ENCODE measurements at regions not wholly inside any gene's neighbourhood (a gene's known extent, or its start where the extent isn't known, plus 50 kb on each side); places are given as distances from the start of the nearest gene placed in this dataset.

- ATAC-seq: no peak
- Histone ChIP-seq H3K27ac (no peak overlapping the region), H3K9me3 (no peaks in the 10 kb centered on the region), H3K4me1 (no peaks in the 10 kb centered on the region), H3K4me2 (no peak overlapping the region), H3K4me3 (no peak overlapping the region)
- ChIA-PET CTCF (no interaction called here), POLR2A (no interaction called here)
- no peak for FAIRE-seq
- TF ChIP-seq, protein P1, sequence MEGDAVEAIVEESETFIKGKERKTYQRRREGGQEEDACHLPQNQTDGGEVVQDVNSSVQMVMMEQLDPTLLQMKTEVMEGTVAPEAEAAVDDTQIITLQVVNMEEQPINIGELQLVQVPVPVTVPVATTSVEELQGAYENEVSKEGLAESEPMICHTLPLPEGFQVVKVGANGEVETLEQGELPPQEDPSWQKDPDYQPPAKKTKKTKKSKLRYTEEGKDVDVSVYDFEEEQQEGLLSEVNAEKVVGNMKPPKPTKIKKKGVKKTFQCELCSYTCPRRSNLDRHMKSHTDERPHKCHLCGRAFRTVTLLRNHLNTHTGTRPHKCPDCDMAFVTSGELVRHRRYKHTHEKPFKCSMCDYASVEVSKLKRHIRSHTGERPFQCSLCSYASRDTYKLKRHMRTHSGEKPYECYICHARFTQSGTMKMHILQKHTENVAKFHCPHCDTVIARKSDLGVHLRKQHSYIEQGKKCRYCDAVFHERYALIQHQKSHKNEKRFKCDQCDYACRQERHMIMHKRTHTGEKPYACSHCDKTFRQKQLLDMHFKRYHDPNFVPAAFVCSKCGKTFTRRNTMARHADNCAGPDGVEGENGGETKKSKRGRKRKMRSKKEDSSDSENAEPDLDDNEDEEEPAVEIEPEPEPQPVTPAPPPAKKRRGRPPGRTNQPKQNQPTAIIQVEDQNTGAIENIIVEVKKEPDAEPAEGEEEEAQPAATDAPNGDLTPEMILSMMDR (IDR thresholded peaks at IDR 0.05): no peak
- TF ChIP-seq ESRRA (IDR thresholded peaks at IDR 0.05; ENCODE audit: borderline replicate concordance, low read length) (no peak), CHD2 (IDR thresholded peaks at IDR 0.05; ENCODE audit: low read length, partially characterized antibody) (no peak), HEYL (CRISPR knock-in tag; IDR thresholded peaks at IDR 0.05) (no peak), FOXS1 (CRISPR knock-in tag; IDR thresholded peaks at IDR 0.05) (no peak), POLR2AphosphoS2 (conservative IDR thresholded peaks at IDR 0.05; ENCODE audit: low read length) (no peak), HOXB13 (CRISPR knock-in tag; IDR thresholded peaks at IDR 0.05; ENCODE audit: low read depth) (no peak), FOSL2 (IDR thresholded peaks at IDR 0.05) (no peak), FOSL2 (CRISPR knock-in tag; IDR thresholded peaks at IDR 0.05) (no peak)
- TF ChIP-seq, protein P2, sequence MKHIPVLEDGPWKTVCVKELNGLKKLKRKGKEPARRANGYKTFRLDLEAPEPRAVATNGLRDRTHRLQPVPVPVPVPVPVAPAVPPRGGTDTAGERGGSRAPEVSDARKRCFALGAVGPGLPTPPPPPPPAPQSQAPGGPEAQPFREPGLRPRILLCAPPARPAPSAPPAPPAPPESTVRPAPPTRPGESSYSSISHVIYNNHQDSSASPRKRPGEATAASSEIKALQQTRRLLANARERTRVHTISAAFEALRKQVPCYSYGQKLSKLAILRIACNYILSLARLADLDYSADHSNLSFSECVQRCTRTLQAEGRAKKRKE (CRISPR knock-in tag; IDR thresholded peaks at IDR 0.05; ENCODE audit: low read depth): no peak
- DNase-seq (ENCODE audit: low read depth in 1 of 2, low spot score in 1 of 2): no peak
Observed at GRCh38 chr4:33200377-33200776, 2480.2 kb downstream of the PCDH7 start.

GRCh38 chr4:33218238-33218637 is 2498.1 kb downstream of the PCDH7 start:
- ChIA-PET POLR2A (no interaction called here), CTCF (no interaction called here)
- Histone ChIP-seq H3K27ac (no peak overlapping the region), H3K4me2 (no peak overlapping the region), H3K4me1 (no peaks in the 10 kb centered on the region), H3K4me3 (no peak overlapping the region), H3K9me3 (no peaks in the 10 kb centered on the region)
- no peak for TF ChIP-seq HOXB13 (CRISPR knock-in tag; IDR thresholded peaks at IDR 0.05; ENCODE audit: low read depth)
- TF ChIP-seq HDAC2 (IDR thresholded peaks at IDR 0.05): no peak
- no peak for TF ChIP-seq ZC3H11A (IDR thresholded peaks at IDR 0.05)
- no peak for TF ChIP-seq RAD21 (conservative IDR thresholded peaks at IDR 0.05 in 1 of 2, IDR thresholded peaks at IDR 0.05 in 1 of 2)
- TF ChIP-seq MYC (IDR thresholded peaks at IDR 0.05; ENCODE audit: borderline replicate concordance, low read length): no peak
- no peak for TF ChIP-seq E2F6 (IDR thresholded peaks at IDR 0.05; ENCODE audit: borderline replicate concordance, low read depth)
- TF ChIP-seq EHMT2 (IDR thresholded peaks at IDR 0.05; ENCODE audit: low read depth): no peak
- no peak for TF ChIP-seq BHLHE40 (IDR thresholded peaks at IDR 0.05; ENCODE audit: low read depth, low read length)
- 9% methylated on average over 5 of the region's 5 CpGs for WGBS (ENCODE audit: missing lambda C conversion rate)
- ATAC-seq: no peak
- DNase-seq (ENCODE audit: low read depth in 1 of 2, low spot score in 1 of 2): no peak
- FAIRE-seq: no peak

DNA sequence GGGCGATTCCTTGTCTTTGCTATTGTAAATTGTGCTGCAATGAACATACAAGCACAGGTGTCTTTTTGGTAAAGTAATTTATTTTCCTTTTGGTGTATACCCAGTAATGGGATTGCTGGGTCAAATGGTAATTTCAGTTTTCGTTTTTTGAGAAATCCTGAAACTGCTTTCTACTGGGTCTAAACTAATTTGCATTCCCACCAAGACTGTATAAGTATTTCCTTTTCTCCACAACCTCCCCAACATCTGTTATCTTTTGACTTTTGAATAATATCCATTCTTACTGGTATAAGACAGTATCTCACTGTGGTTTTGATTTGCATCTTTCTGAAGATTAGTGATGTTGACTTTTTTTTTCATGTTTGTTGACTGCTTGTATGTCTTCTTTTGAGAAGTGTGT is 2506.0 kb downstream of the PCDH7 start:
- ATAC-seq: no peak
- no peak overlapping the region for H3K4me3 ChIP-seq
- DNase-seq (ENCODE audit: low read depth in 1 of 2, low spot score in 1 of 2): no peak
- POLR2A ChIA-PET: no interaction called here
- no peaks in the 10 kb centered on the region for H3K9me3 ChIP-seq
- no peak overlapping the region for H3K27ac ChIP-seq
- H3K4me1 ChIP-seq: no peaks in the 10 kb centered on the region
- no peak for TF ChIP-seq POLR2A (IDR thresholded peaks at IDR 0.05; ENCODE audit: low read length)
- TF ChIP-seq MAZ (IDR thresholded peaks at IDR 0.05; ENCODE audit: borderline replicate concordance, low read depth, low read length): no peak
- TF ChIP-seq NR3C1 (IDR thresholded peaks at IDR 0.05): no peak
- TF ChIP-seq FOSL2 (IDR thresholded peaks at IDR 0.05): no peak
- no peak for TF ChIP-seq FOSL2 (CRISPR knock-in tag; IDR thresholded peaks at IDR 0.05)
- no peak for TF ChIP-seq ZFP36 (IDR thresholded peaks at IDR 0.05; ENCODE audit: borderline replicate concordance, partially characterized antibody)
- no peak for TF ChIP-seq ZC3H11A (IDR thresholded peaks at IDR 0.05)
- TF ChIP-seq NPAS2 (CRISPR knock-in tag; IDR thresholded peaks at IDR 0.05; ENCODE audit: borderline replicate concordance): no peak
- no peak for TF ChIP-seq EHF (CRISPR knock-in tag; IDR thresholded peaks at IDR 0.05)
- no peak for TF ChIP-seq CEBPB (IDR thresholded peaks at IDR 0.05)
- no peak for TF ChIP-seq SREBF2 (IDR thresholded peaks at IDR 0.05)
- TF ChIP-seq, protein P3, sequence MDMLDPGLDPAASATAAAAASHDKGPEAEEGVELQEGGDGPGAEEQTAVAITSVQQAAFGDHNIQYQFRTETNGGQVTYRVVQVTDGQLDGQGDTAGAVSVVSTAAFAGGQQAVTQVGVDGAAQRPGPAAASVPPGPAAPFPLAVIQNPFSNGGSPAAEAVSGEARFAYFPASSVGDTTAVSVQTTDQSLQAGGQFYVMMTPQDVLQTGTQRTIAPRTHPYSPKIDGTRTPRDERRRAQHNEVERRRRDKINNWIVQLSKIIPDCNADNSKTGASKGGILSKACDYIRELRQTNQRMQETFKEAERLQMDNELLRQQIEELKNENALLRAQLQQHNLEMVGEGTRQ (IDR thresholded peaks at IDR 0.05): no peak
- WGBS (ENCODE audit: missing lambda C conversion rate): 13% methylated on average over 2 of the region's 2 CpGs
- CTCF ChIA-PET: no interaction called here
- H3K4me2 ChIP-seq: no peak overlapping the region
- FAIRE-seq: no peak
